ENCODE measurements at regions not wholly inside any gene's neighbourhood (a gene's known extent, or its start where the extent isn't known, plus 50 kb on each side); places are given as distances from the start of the nearest gene placed in this dataset.

DNA sequence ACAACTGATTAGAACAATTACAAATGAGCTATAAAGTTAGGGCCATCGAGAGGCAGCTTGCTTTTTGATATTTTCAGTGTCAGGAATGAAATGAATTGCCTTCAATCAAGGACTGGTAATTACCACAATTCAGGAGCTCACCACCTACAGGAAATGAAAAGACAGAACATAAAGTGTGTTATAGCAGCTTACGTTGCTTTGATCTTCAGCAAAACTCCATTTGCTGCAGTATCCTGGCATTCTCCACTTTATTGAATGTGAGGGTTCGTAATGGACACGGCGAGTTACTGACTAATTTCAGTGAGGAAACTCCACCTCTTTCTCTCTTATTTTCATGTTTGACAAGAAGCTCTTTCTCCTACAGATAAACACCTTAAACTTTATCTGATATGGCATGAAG lies 440.0 kb upstream of the HSF2 start:
- TF ChIP-seq CTCF (IDR thresholded peaks at IDR 0.05) (no peak), POLR2A (IDR thresholded peaks at IDR 0.05) (no peak), EP300 (IDR thresholded peaks at IDR 0.05) (no peak), POLR2AphosphoS5 (IDR thresholded peaks at IDR 0.05) (no peak)

All from gastroesophageal sphincter (tissue), 3 donors.